ENCODE measurements at regions not wholly inside any gene's neighbourhood (a gene's known extent, or its start where the extent isn't known, plus 50 kb on each side); places are given as distances from the start of the nearest gene placed in this dataset.

DNA sequence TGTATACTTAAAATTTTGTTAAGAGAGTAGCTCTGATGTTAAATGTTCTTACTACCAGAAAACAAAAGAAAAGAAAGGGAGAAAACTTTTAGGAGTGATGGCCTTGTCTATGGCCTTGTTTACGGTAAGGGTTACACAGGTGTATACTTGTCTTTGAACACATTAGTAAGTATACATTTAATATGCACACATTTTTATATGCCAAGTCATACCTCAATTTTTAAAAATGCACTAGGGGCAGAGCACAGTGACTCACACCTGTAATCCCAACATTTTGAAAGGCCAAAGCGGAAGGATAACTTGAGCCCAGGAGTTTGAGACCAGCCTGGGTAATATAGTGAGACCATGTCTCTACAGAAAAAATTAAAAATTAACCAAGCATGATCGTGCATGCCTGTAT, 166.7 kb upstream of the SNX2 start:
- TF ChIP-seq HDGF (IDR thresholded peaks at IDR 0.05; ENCODE audit: borderline replicate concordance) (no peak), FOXM1 (IDR thresholded peaks at IDR 0.05; ENCODE audit: borderline replicate concordance) (no peak), BHLHE40 (IDR thresholded peaks at IDR 0.05; ENCODE audit: borderline replicate concordance) (no peak), TARDBP (IDR thresholded peaks at IDR 0.05) (no peak), ZNF384 (IDR thresholded peaks at IDR 0.05) (no peak), FOXA1 (IDR thresholded peaks at IDR 0.05) (no peak), SUZ12 (IDR thresholded peaks at IDR 0.05) (no peak), SP1 (IDR thresholded peaks at IDR 0.05) (no peak), FOXK2 (IDR thresholded peaks at IDR 0.05) (no peak), PKNOX1 (IDR thresholded peaks at IDR 0.05) (no peak)
